Thyroid gland (tissue), 4 donors: ENCODE measurements at regions not wholly inside any gene's neighbourhood (a gene's known extent, or its start where the extent isn't known, plus 50 kb on each side); places are given as distances from the start of the nearest gene placed in this dataset.

ENCODE experiments used
- DNase-seq, 2 donors: peaks; one replicate each; pipeline ENCODE4 v3.0.0-alpha.2; 2019
- H3K27ac ChIP-seq, 3 donors: fragments of 200-600 bp; sonication (generic); 1 replicate in 2 of 3; 2 replicates in 1 of 3; pipeline ENCODE4 v1.5.1; 2016 to 2019; ENCODE audit warnings: mild to moderate bottlenecking in 1 of 3, moderate library complexity in 1 of 3
- H3K27me3 ChIP-seq: fragments of 200-600 bp; sonication (generic); one replicate; pipeline ENCODE4 v1.5.1; 2019
- H3K36me3 ChIP-seq, 2 donors: fragments of 200-600 bp; sonication (generic); one replicate each; pipeline ENCODE4 v1.5.1; 2016 to 2019
- H3K4me1 ChIP-seq, 2 donors: fragments of 200-600 bp; sonication (generic); one replicate each; pipeline ENCODE4 v1.5.1; 2017 to 2019
- H3K4me3 ChIP-seq, 3 donors: fragments of 200-600 bp; sonication (generic); replicated peaks in 1 of 3; 1 replicate in 2 of 3; 2 replicates in 1 of 3; pipeline ENCODE4 v1.5.1; 2016; ENCODE audit warnings: mild to moderate bottlenecking in 1 of 3
- H3K9me3 ChIP-seq: fragments of 200-600 bp; sonication (generic); one replicate; pipeline ENCODE4 v1.5.1; 2017
- POLR2A ChIP-seq, 2 donors: fragments of 450-650 bp; IDR thresholded peaks; one replicate each; pipeline ENCODE4 v1.6.1; 2017; ENCODE audit warnings: antibody characterized with exemption in 2 of 2, mild to moderate bottlenecking in 2 of 2, moderate library complexity in 1 of 2
- WGBS, 2 donors: methylation state at CpG; one replicate each; pipeline ENCODE4 v1.1.5; 2017; 5-methylcytosine and 5-hydroxymethylcytosine counted together
- intact Hi-C: fragments of 100-400 bp; cut with DNase I; formaldehyde crosslinking; loops from one replicate; pipeline ENCODE4 v1.15.1; 2023
- TF ChIP-seq, protein P1 (sequence below), 6 experiments: fragments of 200-600 bp in 3 of 6; fragments of 450-650 bp in 3 of 6; sonication (generic) in 3 of 6; IDR thresholded peaks; one replicate each; pipeline ENCODE4 v1.5.1; 2016 to 2019; ENCODE audit warnings: antibody characterized with exemption in 6 of 6, mild to moderate bottlenecking in 2 of 6, inconsistent platforms in 1 of 6, moderate library complexity in 1 of 6

DNA sequence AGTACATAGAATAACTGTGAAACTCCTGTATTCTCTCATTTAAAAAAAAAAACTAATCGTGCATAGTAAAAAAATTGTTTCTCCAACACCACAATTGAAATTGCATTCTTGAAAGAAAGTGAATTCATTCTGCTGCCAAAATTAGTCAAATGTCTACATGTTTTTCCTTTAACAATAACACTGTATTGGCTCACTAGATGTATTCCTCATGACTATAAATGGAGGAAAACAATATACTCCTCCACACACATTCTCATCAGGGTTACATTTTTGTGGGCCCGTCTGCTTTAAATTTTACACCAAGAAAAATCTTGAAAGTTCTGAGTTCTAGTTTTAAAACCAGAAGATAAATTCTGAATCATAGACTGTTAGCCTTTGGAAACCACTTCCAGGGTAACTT is 233.6 kb downstream of the KLF12 start:
- H3K4me3 ChIP-seq: no peak overlapping the region
- TF ChIP-seq, protein P1, sequence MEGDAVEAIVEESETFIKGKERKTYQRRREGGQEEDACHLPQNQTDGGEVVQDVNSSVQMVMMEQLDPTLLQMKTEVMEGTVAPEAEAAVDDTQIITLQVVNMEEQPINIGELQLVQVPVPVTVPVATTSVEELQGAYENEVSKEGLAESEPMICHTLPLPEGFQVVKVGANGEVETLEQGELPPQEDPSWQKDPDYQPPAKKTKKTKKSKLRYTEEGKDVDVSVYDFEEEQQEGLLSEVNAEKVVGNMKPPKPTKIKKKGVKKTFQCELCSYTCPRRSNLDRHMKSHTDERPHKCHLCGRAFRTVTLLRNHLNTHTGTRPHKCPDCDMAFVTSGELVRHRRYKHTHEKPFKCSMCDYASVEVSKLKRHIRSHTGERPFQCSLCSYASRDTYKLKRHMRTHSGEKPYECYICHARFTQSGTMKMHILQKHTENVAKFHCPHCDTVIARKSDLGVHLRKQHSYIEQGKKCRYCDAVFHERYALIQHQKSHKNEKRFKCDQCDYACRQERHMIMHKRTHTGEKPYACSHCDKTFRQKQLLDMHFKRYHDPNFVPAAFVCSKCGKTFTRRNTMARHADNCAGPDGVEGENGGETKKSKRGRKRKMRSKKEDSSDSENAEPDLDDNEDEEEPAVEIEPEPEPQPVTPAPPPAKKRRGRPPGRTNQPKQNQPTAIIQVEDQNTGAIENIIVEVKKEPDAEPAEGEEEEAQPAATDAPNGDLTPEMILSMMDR (IDR thresholded peaks at IDR 0.05): no peak
- no peak for TF ChIP-seq POLR2A (IDR thresholded peaks at IDR 0.05)
- no peak overlapping the region for H3K27ac ChIP-seq
- no peaks in the 10 kb centered on the region for H3K27me3 ChIP-seq
- H3K36me3 ChIP-seq: no peaks in the 10 kb centered on the region
- H3K9me3 ChIP-seq: no peaks in the 10 kb centered on the region
- DNase-seq: no peak
- no peaks in the 10 kb centered on the region for H3K4me1 ChIP-seq
- 66 to 93% methylated on average over 2 of the region's 2 CpGs for WGBS, 2 donors
- intact Hi-C loops: no loop called here

DNA sequence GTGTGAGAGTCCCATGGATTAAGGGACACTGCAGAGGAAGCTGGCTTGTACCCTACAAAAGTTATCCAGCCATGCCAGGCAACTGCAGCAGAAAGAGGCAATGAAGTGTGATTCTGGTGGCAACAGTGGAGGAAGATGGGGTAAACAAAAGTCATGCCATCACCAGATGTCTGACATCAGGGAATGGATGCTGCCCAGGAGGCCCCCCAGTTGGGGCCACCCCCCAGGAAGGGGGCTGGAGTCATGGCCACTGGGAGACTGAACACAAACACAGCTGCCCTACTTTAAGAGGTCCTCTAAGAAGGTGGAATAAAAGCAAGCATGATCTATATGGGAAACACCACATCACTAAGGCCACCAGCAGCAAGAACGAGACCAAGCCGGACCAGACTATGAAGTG is 235.3 kb downstream of the KLF12 start:
- intact Hi-C loops: no loop called here
- Histone ChIP-seq H3K36me3 (no peaks in the 10 kb centered on the region), H3K27ac (no peak overlapping the region), H3K9me3 (no peaks in the 10 kb centered on the region), H3K4me3 (no peak overlapping the region), H3K4me1 (no peaks in the 10 kb centered on the region), H3K27me3 (no peaks in the 10 kb centered on the region)
- TF ChIP-seq, protein P1 (IDR thresholded peaks at IDR 0.05): no peak
- no peak for TF ChIP-seq POLR2A (IDR thresholded peaks at IDR 0.05)
- 94 to 96% methylated on average over 2 of the region's 2 CpGs for WGBS, 2 donors
- DNase-seq: no peak

DNA sequence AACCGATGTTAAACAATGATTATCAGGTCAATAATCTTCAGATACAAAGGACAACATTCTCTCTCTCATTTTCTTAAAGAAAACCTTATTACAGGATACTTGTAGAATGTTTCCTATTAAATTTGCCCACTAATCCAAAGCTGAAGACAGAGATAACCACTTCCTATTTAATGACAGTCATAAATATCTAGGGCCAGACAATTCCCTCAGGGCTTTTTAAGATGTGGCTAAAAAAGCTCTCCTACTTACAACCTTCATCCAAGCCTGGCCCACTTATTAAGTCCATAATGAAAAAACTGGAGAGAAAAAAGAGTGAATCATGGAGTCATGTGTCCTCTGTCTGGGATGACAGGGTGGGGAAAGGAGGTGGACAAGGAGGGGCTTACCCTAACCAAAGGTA is 235.9 kb downstream of the KLF12 start:
- H3K27me3 ChIP-seq: no peaks in the 10 kb centered on the region
- no peaks in the 10 kb centered on the region for H3K4me1 ChIP-seq
- no peaks in the 10 kb centered on the region for H3K36me3 ChIP-seq
- no peak overlapping the region for H3K27ac ChIP-seq
- no peak for TF ChIP-seq POLR2A (IDR thresholded peaks at IDR 0.05)
- TF ChIP-seq, protein P1 (IDR thresholded peaks at IDR 0.05): no peak
- no peak overlapping the region for H3K4me3 ChIP-seq
- intact Hi-C loops: no loop called here
- H3K9me3 ChIP-seq: no peaks in the 10 kb centered on the region
- DNase-seq: no peak
- 89 to 93% methylated on average over 1 of the region's 1 CpG for WGBS, 2 donors

DNA sequence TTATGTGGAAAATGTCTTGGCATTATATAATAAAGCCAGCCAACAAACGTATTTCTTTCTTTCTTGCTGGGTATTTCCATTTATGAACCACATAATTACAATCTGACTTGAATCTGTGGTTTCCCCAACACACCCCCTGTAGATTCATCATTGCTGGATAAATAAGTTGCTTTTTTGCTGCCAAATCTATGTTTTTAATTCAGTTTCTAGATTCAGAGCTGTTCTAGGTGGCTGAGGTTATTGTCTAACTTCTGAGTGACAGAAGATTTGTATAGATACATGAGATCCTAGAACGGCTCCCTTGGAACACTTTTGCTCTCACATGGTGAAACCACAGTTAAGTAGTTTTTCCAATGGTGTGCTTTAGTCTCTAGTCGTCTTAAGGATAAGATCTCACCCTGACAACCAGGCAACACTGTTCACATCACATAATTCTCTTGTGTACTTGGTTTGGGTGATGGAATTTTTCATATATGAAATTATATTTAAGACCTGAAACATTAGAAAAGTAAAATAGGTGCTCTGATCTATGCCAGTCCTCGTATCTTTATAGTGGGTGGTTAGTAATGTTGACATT is 239.1 kb downstream of the KLF12 start:
- no peak for DNase-seq
- no peaks in the 10 kb centered on the region for H3K36me3 ChIP-seq
- no peaks in the 10 kb centered on the region for H3K27me3 ChIP-seq
- H3K27ac ChIP-seq: no peak overlapping the region
- intact Hi-C loops: no loop called here
- 74 to 82% methylated on average over 4 of the region's 4 CpGs for WGBS, 2 donors
- H3K4me1 ChIP-seq: no peaks in the 10 kb centered on the region
- TF ChIP-seq POLR2A (IDR thresholded peaks at IDR 0.05): no peak
- TF ChIP-seq, protein P1 (IDR thresholded peaks at IDR 0.05): no peak
- H3K9me3 ChIP-seq: no peaks in the 10 kb centered on the region
- H3K4me3 ChIP-seq: no peak overlapping the region

DNA sequence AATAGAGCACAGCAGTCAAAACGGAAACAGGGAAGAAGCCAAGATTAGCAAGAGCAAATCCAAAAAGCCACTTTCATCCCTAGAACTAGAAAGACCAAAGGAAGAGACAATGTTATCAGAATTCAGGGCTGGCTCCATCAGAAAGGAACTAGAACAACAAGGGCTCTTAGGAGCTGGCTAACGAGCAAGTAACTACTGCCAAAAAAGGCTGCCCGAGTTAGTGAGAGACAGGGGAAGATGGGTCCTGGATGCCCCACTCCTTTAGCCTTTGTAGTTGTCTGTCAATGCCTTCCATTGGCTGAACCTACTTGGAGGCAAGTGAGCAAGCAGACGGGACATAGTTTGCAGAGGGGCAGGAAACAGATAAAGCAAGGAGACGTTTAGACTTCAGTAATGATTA is 240.4 kb downstream of the KLF12 start:
- no peak overlapping the region for H3K4me3 ChIP-seq
- H3K27ac ChIP-seq: no peak overlapping the region
- DNase-seq: no peak
- H3K27me3 ChIP-seq: no peaks in the 10 kb centered on the region
- intact Hi-C loops: no loop called here
- no peaks in the 10 kb centered on the region for H3K9me3 ChIP-seq
- TF ChIP-seq POLR2A (IDR thresholded peaks at IDR 0.05): no peak
- TF ChIP-seq, protein P1 (IDR thresholded peaks at IDR 0.05): no peak
- no peaks in the 10 kb centered on the region for H3K36me3 ChIP-seq
- WGBS, 2 donors: 71 to 79% methylated on average over 5 of the region's 5 CpGs
- H3K4me1 ChIP-seq: no peaks in the 10 kb centered on the region
